ENCODE measurements at regions not wholly inside any gene's neighbourhood (a gene's known extent, or its start where the extent isn't known, plus 50 kb on each side); places are given as distances from the start of the nearest gene placed in this dataset.

DNA sequence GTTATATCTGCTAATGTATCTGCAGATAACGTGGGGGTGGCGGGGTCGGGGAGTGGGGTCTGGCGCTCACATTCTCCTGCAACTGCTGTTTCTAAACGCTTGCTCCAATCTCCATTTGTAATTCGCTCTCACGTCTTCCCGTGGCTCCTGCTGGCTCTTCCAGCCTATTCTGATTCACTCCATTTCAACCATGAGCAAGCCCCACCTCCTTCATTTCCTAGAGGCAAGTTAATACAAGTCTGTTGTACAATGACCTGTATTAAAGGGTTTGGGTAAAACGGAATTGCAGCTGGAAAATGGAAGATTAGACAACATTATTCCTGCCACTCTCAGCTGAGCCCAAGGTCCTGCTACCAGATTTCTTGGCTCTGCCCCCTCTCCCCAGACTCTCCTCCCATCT lies 132.3 kb downstream of the CSNK2A3 start:
- no peak overlapping the region for H3K4me3 Mint-ChIP-seq
- DNase-seq (ENCODE audit: low spot score in 2 of 2) (no peak), ATAC-seq (ENCODE audit: low read depth) (no peak)
- peaks cover 7% of the 10 kb centered on the region for H3K4me1 Mint-ChIP-seq
- peaks cover 3% of the 10 kb centered on the region for H3K27me3 Mint-ChIP-seq
- H3K27ac Mint-ChIP-seq: no peak overlapping the region
- no peaks in the 10 kb centered on the region for H3K36me3 Mint-ChIP-seq
- no peaks in the 10 kb centered on the region for H3K9me3 Mint-ChIP-seq

GRCh38 chr11:11218629-11218986 lies 134.4 kb downstream of the CSNK2A3 start:
- Mint-ChIP-seq H3K27me3 (peaks cover 9% of the 10 kb centered on the region), H3K27ac (no peak overlapping the region), H3K9me3 (no peaks in the 10 kb centered on the region), H3K36me3 (no peaks in the 10 kb centered on the region), H3K4me3 (no peak overlapping the region), H3K4me1 (peaks cover 7% of the 10 kb centered on the region)
- ATAC-seq (ENCODE audit: low read depth) (no peak), DNase-seq (ENCODE audit: low spot score in 2 of 2) (no peak)

DNA sequence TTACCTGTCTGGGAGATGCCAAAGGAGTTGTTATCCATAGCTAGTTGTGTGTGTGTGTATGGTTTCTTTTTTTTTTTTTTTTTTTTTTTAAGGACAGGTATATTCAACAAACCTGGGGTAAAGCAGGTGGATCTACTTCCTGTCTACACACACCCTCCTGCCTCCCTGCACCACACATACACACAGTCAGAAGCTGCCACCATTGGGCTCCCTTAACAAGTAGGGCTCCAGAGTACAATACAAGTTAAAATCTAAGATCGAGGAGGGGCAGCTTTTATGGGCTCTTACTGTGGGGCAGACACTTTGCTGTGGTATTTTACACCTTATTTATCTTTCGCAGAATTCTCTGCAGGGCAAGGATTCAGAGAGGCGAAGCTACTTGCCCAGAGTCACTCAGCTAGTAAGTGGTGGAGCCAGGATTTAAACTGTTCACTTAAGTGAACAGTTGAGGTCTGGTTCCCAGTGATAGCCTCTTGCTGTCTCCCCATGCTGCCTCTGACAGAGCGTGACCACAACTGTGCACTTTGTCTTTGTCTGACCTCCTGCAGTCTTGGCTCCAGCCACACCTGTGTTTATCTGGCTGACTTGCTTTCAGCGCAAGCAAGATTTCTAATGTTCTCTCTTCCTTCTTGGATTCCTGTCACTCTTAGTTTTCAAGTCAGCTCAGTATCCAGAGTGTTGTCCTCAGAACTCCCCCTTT lies 135.0 kb downstream of the CSNK2A3 start:
- Mint-ChIP-seq H3K36me3 (no peaks in the 10 kb centered on the region), H3K4me3 (no peak overlapping the region), H3K27ac (no peak overlapping the region), H3K4me1 (peaks cover 7% of the 10 kb centered on the region), H3K27me3 (peaks cover 9% of the 10 kb centered on the region), H3K9me3 (no peaks in the 10 kb centered on the region)
- ATAC-seq (ENCODE audit: low read depth) (no peak), DNase-seq (ENCODE audit: low spot score in 2 of 2) (no peak)

DNA sequence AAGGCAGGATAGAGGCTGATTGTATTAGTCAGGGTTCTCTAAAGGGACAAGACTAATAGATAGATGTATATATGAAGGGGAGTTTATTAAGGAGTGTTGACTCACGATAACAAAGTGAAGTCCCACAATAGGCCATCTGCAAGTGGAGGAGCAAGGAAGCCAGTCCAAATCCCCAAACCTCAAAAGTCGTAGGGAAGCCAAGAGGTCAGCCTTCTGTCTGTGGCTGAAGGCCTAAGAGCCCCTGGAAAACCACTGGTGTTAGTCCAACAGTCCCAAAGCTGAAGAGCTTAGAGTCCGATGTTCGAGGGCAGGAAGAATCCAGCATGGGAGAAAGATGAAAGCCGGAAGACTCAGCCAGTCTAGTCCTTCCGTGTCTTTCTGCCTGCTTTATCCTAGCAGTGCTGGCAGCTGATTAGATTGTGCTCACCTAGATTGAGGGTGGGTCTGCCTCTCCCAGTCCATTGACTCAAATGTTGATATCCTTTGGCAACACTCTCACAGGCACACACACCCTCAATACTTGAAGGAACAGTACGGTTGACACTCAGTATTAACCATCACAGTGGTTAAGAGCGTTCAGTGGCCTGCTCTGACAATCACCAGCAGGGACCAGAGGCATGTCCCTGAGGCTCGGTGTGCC lies 135.6 kb downstream of the CSNK2A3 start:
- peaks cover 7% of the 10 kb centered on the region for H3K4me1 Mint-ChIP-seq
- ATAC-seq (ENCODE audit: low read depth): no peak
- no peak for DNase-seq (ENCODE audit: low spot score in 2 of 2)
- no peak overlapping the region for H3K4me3 Mint-ChIP-seq
- no peaks in the 10 kb centered on the region for H3K9me3 Mint-ChIP-seq
- no peaks in the 10 kb centered on the region for H3K36me3 Mint-ChIP-seq
- no peak overlapping the region for H3K27ac Mint-ChIP-seq
- H3K27me3 Mint-ChIP-seq: peaks cover 9% of the 10 kb centered on the region

DNA sequence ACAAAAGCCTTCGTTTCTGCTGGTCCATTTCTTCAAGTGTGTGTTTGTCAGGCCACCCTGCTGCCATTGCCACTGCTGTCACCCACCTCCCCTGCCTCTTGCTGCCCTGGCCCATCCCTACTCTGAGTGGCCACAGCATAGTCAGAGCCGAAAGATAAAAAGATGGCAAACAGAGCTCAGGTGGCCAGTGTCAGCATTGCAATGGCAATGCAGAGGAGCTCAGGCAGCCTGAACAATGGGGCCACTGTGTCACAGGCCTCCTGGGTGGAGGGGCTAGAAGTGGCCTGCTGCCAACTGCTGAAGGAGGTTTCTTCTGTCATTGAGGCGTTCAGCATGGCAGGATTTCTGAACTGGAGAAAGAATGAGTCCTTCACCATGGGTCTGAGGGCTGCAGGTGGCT lies 137.1 kb downstream of the CSNK2A3 start:
- H3K4me1 Mint-ChIP-seq: peaks cover 7% of the 10 kb centered on the region
- H3K4me3 Mint-ChIP-seq: no peak overlapping the region
- H3K27ac Mint-ChIP-seq: no peak overlapping the region
- no peaks in the 10 kb centered on the region for H3K36me3 Mint-ChIP-seq
- ATAC-seq (ENCODE audit: low read depth) (no peak), DNase-seq (ENCODE audit: low spot score in 2 of 2) (no peak)
- no peaks in the 10 kb centered on the region for H3K9me3 Mint-ChIP-seq
- peaks cover 9% of the 10 kb centered on the region for H3K27me3 Mint-ChIP-seq

DNA sequence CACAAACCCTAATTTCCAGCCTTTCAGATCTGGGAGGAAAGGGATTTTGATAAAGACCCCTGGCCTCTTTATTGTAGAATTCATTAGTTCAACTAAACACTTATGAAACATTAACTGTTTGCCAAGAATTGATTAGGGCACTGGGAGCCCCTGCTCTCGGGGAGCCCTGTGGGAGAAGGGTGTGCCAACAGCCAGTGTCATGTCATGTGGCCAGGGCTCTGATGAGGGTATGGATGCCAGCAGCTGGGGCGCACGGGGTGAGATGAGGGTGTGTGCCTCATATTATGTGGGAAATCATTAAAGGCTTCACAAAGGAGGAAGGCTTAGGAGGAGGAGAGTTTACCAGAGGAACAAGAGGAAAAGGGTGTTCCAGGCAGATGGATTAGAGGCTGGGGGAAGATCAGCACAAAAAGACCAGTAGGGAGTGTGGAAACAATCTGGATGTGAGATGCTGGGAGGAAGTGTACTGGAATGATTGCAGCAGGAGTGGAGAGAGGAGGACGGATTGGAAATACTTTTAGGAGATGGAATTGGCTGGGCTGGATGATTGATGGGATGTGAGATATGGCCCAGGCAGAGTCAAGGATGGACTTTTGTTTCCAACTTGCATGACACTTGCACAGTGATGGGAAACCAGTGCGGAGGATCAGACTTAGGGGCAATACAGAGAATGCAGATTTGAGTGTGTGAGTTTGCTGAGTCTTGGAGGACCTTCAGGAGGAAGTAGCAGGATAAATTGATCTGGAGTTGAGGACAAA lies 137.8 kb downstream of the CSNK2A3 start:
- Mint-ChIP-seq H3K9me3 (no peaks in the 10 kb centered on the region), H3K27me3 (peaks cover 8% of the 10 kb centered on the region), H3K4me1 (peaks cover 7% of the 10 kb centered on the region), H3K27ac (no peak overlapping the region), H3K36me3 (no peaks in the 10 kb centered on the region), H3K4me3 (no peak overlapping the region)
- ATAC-seq (ENCODE audit: low read depth) (no peak), DNase-seq (ENCODE audit: low spot score in 2 of 2) (no peak)

- DNase-seq (ENCODE audit: low spot score in 2 of 2): no peak
- H3K27ac Mint-ChIP-seq: no peak overlapping the region
- H3K4me1 Mint-ChIP-seq: peaks cover 2% of the 10 kb centered on the region
- H3K4me3 Mint-ChIP-seq: no peak overlapping the region
- H3K27me3 Mint-ChIP-seq: peaks cover 8% of the 10 kb centered on the region
- no peaks in the 10 kb centered on the region for H3K36me3 Mint-ChIP-seq
- no peak for ATAC-seq (ENCODE audit: low read depth)
- no peaks in the 10 kb centered on the region for H3K9me3 Mint-ChIP-seq
Observed at GRCh38 chr11:11213117-11213516, 139.9 kb downstream of the CSNK2A3 start.

DNA sequence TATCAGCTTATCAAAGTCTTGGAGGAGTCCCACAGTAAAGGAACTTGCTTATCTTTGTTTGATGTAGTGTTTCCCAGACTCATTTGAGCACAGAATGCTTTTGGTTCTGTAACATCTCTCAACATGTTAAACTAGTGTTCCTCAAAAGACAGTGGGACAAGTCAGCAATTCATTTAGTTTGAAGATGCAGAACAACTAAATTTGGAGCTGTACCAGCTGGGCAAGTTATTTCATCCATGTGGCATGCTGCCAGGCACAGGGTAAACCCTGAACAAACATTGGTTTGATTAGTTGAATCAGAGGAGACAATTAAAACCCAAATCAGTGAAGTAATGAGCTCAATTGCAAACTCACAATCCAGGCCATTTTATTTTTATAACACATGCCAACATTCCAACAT lies 141.2 kb downstream of the CSNK2A3 start:
- Mint-ChIP-seq H3K4me3 (no peak overlapping the region), H3K9me3 (no peaks in the 10 kb centered on the region), H3K27me3 (peaks cover 8% of the 10 kb centered on the region), H3K36me3 (no peaks in the 10 kb centered on the region), H3K4me1 (no peaks in the 10 kb centered on the region), H3K27ac (no peak overlapping the region)
- no peak for DNase-seq (ENCODE audit: low spot score in 2 of 2)
- no peak for ATAC-seq (ENCODE audit: low read depth)

- ATAC-seq (ENCODE audit: low read depth): no peak
- H3K36me3 Mint-ChIP-seq: no peaks in the 10 kb centered on the region
- H3K27me3 Mint-ChIP-seq: peaks cover 8% of the 10 kb centered on the region
- H3K27ac Mint-ChIP-seq: no peak overlapping the region
- DNase-seq (ENCODE audit: low spot score in 2 of 2): no peak
- no peak overlapping the region for H3K4me3 Mint-ChIP-seq
- no peaks in the 10 kb centered on the region for H3K9me3 Mint-ChIP-seq
- no peaks in the 10 kb centered on the region for H3K4me1 Mint-ChIP-seq
Observed at GRCh38 chr11:11211186-11211585, 141.9 kb downstream of the CSNK2A3 start.

- H3K4me1 Mint-ChIP-seq: no peaks in the 10 kb centered on the region
- no peak overlapping the region for H3K4me3 Mint-ChIP-seq
- no peak overlapping the region for H3K27ac Mint-ChIP-seq
- H3K27me3 Mint-ChIP-seq: peaks cover 7% of the 10 kb centered on the region
- no peaks in the 10 kb centered on the region for H3K9me3 Mint-ChIP-seq
- no peaks in the 10 kb centered on the region for H3K36me3 Mint-ChIP-seq
- no peak for DNase-seq (ENCODE audit: low spot score in 2 of 2)
- ATAC-seq (ENCODE audit: low read depth): no peak
Observed at GRCh38 chr11:11210446-11210845, 142.6 kb downstream of the CSNK2A3 start.

DNA sequence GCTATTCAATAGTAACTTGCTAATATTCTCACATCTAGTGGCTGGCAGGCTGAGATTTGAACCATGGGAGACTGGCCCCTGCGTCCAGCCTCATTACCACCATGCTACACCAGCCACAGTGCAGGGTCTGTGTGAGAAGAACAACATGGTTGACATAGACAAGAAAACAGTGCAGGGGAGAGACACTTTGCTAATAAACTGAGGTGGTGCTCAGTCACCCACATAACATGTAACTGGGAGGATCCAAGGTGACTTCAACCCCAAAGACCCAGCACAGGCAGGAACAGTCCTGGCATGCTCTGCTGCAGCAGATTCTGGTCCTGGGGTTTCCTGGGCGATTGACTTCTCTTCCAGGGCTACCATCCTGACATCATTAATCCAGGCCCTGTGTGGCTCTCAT lies 143.1 kb downstream of the CSNK2A3 start:
- no peaks in the 10 kb centered on the region for H3K36me3 Mint-ChIP-seq
- no peaks in the 10 kb centered on the region for H3K4me1 Mint-ChIP-seq
- H3K27ac Mint-ChIP-seq: no peak overlapping the region
- ATAC-seq (ENCODE audit: low read depth) (no peak), DNase-seq (ENCODE audit: low spot score in 2 of 2) (no peak)
- H3K27me3 Mint-ChIP-seq: peaks cover 2% of the 10 kb centered on the region
- no peak overlapping the region for H3K4me3 Mint-ChIP-seq
- no peaks in the 10 kb centered on the region for H3K9me3 Mint-ChIP-seq

GRCh38 chr11:11208994-11209393 lies 144.1 kb downstream of the CSNK2A3 start:
- no peak overlapping the region for H3K4me3 Mint-ChIP-seq
- no peak for ATAC-seq (ENCODE audit: low read depth)
- no peak for DNase-seq (ENCODE audit: low spot score in 2 of 2)
- no peaks in the 10 kb centered on the region for H3K4me1 Mint-ChIP-seq
- H3K36me3 Mint-ChIP-seq: no peaks in the 10 kb centered on the region
- peaks cover 2% of the 10 kb centered on the region for H3K27me3 Mint-ChIP-seq
- no peak overlapping the region for H3K27ac Mint-ChIP-seq
- H3K9me3 Mint-ChIP-seq: no peaks in the 10 kb centered on the region

DNA sequence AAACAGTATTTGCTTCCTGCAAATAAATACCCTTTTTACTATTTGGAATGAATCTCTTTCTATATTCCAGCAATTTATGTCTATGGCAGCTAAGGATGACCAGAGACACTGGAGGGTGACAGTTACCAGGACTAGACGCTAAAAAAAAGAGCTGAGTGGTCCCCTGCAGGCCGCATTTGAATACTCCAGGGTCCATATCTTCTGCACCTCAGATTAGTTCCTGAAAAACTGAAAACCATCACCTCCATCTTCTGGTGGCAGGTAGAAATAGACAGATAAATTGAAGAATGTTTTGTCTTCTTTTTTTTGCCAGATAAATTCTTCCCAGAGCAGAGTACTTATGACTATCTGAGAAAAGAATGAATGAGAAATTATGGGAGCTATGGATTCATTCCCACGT lies 145.6 kb downstream of the CSNK2A3 start:
- Mint-ChIP-seq H3K27ac (no peak overlapping the region), H3K36me3 (no peaks in the 10 kb centered on the region), H3K27me3 (peaks cover 2% of the 10 kb centered on the region), H3K9me3 (peaks cover 4% of the 10 kb centered on the region), H3K4me1 (no peaks in the 10 kb centered on the region), H3K4me3 (no peak overlapping the region)
- DNase-seq (ENCODE audit: low spot score in 2 of 2) (no peak), ATAC-seq (ENCODE audit: low read depth) (no peak)

GRCh38 chr11:11206484-11206883 lies 146.6 kb downstream of the CSNK2A3 start:
- peaks cover 2% of the 10 kb centered on the region for H3K27me3 Mint-ChIP-seq

More at GRCh38 chr11:11206484-11206883, 146.6 kb downstream of the CSNK2A3 start:
- ATAC-seq (ENCODE audit: low read depth): no peak
- H3K9me3 Mint-ChIP-seq: peaks cover 4% of the 10 kb centered on the region
- DNase-seq (ENCODE audit: low spot score in 2 of 2): no peak
- H3K4me1 Mint-ChIP-seq: no peaks in the 10 kb centered on the region
- H3K27ac Mint-ChIP-seq: no peak overlapping the region
- H3K36me3 Mint-ChIP-seq: no peaks in the 10 kb centered on the region
- H3K4me3 Mint-ChIP-seq: no peak overlapping the region

Data from memory B cell (primary cell).